Hematopoietic multipotent progenitor cell treated with erythropoietin and hydrocortisone succinate and interleukin-3 and kit ligand, for 4 days (in vitro differentiated cells): ENCODE measurements at regions not wholly inside any gene's neighbourhood (a gene's known extent, or its start where the extent isn't known, plus 50 kb on each side); places are given as distances from the start of the nearest gene placed in this dataset.
"Not testable (repeated sequence)": the region's sequence is repeated elsewhere in the genome, so short reads cannot be mapped to it uniquely, and the experiment has no call there.

Experiments used
- DNase-seq: peaks from one replicate; pipeline ENCODE4 v3.0.0-alpha.2; 2015

DNA sequence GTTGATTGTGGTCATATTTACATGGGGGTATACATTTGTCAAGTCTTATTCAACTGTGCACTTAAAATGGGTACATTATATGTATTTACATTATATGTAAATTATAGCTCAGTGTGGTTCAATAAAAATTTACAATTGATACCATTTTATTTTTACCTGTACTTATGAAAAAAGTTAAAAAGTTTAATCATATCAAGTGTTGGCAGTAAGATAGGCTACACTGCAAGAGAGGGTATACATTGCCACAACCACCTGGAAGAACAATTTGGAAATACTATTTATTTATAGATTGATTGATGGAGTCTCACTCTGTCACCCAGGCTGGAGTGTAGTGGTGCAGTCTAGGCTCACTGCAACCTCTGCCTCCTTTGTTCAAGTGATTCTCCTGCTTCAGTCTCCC lies 453.3 kb downstream of the XYLT1 start:
- no peak for DNase-seq

DNA sequence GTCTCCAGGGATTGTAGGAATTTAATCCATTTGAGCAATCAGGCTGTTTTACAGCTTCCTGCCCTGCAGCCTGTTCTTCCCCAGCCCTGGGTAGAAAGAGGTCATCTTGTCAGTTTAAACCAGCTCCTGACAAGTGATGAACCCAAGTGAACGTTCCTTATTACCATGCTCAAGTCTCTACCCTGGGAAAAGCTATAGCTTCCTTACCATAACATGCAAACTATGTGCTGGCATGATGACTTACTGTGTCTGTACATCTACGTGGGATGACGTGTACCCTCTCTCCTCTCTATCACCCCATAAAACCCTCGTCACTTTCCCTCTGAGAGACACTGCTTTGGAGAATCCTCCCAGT lies 452.2 kb downstream of the XYLT1 start:
- DNase-seq: no peak

DNA sequence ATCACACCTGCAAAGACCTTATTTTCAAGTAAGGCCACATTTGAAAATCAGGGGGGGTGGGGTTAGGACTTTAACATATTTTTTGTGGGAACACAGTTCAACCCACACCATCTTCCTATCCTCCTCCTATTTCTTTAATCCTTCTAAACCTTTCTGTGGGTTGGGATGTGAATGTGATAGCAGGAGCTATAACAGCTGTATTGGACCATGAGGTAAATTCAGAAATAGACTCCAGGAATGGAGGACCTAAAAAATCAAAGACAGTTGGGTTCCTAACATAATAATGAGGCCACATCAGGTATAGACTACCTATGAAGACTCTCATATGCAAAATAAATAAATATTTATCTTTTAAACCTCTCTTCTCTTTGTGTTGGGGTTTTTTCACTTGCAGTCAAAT lies 451.4 kb downstream of the XYLT1 start:
- no peak for DNase-seq

DNA sequence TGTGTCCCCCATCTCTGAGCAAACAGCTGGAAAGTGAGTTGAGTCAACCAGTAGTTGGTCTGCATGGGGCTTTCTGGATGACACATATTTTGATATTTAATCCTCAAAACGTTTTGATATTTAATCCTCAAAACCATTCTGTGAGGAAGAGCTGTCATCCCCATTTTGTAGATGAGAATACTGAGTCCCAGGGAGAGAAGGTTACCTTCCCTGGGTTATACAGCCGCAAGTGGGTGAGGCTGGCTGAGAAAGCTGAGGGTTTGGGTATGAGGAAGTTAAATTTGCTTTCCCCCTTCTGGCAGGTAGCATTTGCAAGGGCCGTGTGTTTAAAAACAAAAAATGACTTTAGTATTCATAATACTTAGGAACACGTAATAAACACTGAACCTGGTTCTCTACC lies 447.2 kb downstream of the XYLT1 start:
- no peak for DNase-seq

DNA sequence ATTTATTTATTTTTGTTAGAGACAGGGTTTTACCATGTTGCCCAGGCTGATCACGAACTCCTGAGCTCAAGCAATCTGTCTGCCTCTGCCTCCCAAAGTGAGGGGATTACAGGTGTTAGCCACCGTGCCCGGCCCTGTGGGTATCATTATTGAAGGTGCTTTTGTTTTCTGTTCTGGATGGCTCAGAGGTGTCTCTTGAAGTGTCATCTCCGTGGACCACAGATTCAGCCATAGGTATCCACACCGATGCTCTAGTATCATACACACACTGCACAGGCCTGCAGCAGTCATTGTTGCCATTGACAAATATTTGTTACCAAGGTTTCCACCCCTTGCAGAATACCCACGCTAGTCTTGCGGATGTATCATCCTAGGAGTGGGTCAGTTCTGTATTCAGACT lies 446.2 kb downstream of the XYLT1 start:
- DNase-seq: no peak

DNA sequence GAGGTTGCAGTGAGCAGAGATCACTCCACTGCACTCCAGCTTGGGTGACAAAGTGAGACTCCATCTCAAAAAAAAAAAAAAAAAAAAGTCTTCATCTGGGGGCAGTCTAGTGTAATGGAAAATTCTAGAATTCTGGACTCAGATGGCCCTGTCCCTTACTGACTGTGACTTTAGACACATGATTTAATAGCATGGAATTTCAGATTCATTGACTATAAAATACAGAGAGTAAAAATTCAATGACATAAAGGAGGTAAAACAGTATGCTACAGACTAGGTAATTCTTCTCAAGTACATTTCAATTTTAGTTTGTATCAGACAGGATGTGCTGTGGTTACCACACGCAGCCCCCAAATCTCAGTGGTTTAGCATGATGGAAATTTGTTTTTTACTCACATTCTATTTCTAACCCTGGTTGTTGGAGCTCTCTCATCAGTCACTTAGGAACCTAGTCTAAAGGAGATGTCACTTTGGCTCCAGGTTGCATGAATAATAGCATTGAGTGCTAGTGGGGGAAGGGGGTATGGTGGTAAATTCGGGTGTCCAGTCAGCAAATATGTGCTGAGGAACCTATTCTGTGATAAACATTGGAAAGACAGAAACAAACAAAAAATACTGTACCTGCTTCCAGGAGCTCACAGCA lies 444.0 kb downstream of the XYLT1 start:
- DNase-seq: peak; percentile 16

DNA sequence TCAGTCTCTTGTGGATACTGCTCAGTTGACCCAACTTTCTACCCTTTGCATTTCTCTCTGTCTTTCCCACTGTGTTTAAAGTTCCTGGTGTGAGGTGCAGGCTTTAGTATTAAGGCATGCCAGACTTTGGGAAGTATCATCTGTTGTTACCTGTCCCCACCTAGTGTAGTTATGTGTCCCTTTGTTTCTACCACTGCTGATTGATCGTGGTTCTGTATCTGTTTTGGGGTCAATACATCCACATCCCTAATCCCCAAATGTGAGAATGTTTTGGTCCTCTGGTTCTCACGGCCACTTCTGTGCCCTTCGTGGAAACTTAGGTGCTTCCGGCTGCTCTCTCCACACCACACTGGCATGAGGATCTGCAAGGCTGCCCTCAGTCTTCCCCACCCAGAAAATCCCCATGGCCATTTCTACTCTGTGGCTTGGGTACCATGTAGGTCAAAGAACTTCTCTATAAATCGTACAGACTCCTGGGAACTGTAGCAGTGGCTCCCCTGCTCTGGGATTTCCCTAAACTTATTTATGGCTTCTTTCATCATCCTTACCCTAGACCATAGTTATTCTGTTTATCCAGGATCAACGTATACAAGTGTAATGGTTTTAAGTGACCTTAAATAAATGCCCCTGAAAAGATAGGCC lies 443.2 kb downstream of the XYLT1 start:
- DNase-seq: no peak

DNA sequence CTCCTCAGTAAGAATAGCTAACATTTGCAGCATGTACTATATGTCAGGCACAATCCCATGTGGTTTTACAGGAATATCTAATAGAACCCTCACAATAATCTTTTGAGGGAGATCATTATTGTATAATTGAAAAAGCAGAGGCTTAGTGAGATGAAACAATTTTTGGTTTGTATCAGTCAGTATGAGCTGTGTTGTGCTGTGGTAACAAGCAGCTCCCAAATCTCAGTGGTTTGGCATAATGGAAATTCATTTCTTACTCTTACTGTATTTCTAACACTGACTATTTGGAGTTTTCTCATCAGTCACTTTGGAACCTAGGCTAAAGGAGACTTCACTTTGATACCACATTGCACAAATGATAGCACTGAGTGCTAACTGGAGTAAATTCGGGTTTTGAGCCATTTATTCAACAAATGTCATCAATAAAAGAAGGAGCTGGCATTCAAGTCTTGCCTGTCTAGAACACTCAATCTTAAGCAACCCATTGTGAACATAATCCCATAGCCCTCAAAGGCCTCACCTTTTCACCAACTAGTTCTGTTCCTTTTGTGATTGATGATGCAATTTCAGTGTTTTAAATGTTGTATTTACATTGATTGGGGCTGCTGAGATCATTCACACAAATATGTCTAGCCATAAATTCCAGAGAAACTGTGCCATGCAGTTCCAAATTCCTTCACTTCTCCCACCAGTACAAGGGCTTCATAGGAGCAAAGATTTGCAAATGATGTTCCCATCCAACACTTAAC lies 441.0 kb downstream of the XYLT1 start:
- DNase-seq: no peak

DNA sequence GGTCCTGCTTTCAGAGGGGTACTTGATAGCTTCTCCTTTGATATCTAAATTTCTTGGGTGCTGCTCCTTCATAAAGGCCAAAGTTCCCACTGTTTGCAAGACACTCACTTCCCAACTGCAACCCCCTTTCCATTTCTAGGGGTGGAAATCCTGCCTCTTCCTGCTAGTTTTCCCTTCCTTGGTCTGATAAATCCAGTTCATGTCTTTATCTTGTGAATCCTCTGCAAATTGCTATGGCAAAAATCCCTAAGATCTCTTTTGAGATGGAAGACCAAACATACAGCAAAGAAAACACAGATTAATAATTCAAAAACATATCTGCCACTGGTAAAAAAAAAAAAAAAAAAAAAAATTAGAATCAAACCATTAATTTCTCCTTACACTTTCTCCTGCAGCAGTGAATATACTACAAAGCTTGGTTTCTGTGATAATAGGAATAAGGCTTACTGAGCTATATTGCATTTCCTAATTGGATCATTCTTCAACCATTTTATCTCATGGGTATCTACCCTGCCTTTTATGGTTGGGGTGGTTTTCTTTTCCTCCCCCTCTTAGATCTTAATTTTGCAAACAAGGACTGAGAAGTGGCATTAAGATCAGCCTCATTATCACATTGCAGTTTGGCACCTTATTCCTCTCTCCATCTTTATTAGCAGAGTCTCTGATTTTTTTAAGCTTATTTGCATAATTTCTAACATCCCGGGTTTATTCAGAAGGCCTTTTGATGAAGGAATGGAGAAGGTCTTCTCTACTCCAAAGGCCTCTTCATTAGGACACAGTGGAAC lies 439.1 kb downstream of the XYLT1 start:
- no peak for DNase-seq

DNA sequence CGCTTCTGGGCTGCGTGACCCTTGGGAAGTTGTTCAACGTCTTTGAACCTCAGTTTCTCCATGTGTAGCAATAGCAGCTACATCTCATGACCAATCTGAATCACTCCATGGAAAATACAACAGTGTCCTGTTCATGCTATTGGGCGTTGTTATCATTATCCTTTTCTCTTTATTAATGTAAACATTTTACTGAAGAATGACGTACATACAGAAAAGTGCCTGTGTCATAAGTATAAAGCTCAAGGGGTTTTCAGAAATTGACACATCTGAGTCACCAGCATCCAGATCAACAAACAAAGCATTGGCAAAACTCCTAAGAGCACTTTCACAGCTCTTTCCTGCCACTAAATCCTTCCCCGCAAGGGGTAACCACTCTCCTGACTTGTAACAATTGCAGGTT lies 438.4 kb downstream of the XYLT1 start:
- no peak for DNase-seq

DNA sequence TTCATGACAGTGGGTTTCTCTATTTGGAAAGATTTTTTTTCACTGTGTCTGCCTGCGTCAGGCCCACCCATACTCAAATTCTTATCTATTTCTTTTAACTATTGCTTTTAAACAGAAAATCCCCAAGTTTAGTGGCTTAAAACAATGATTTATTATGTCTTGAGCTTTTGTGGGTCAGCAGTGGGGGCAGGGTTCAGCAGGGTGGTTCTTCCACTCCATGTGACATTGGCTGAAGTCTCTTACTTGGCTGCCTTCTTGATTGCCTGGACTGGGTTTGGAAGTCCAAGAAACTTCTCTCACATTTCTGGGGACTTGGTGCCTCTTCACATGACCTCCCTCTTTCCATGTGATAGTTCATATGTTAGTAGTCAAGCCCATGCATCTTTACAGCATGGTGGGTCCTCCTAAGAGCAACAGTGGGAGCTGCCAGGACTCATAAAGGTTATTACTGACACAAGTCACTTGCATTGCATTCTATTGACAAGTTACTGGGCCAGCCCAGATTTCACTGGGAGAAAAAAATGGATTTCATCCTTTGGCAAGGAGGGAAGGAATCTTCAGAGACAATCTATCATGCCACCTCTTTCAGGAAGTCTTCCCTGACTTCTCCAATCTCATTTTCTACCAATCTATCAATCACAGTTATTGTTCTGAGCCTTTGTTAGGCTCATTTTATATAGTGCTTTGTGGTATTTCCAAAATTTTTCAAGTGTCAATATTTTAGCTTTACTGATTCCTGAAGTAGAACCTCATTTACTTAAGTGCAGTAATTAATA lies 436.1 kb downstream of the XYLT1 start:
- DNase-seq: no peak

DNA sequence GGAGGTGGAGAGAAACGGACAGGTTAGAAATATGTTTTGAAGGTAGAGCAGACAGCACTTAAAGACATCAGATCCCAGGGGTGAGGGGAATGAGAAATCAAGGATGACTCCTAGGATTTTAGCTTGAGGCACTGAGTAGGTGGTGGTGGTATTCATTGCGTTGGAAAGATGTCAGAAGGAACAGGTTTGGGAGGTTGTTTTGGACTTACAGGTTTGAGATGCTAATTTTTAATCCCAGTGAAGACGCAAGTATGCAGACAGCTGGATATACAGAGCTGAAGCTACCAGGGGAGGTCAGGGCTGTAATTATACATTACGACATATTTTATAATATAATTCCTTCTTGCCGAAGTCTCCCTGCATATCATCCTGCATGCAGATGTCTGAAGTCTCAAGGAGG lies 433.3 kb downstream of the XYLT1 start:
- no peak for DNase-seq

DNA sequence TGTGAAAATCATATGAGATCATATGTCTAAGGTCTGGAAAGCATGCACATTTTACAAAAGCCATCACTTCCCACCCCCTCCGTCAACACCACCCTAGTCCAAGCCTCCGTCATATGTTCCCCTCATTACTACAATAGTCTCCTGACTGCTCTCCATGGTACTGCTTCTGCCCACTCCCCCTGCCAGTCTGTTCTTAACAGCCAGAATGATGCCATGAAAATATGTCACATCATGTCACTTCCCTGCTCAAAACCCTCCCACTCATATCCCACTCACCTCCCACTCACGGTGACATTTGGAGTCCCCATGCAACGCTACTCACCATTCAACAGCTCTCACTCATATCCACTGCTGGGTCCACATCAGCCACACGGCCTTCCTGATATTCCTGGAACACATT lies 432.3 kb downstream of the XYLT1 start:
- peak; percentile 11 for DNase-seq

DNA sequence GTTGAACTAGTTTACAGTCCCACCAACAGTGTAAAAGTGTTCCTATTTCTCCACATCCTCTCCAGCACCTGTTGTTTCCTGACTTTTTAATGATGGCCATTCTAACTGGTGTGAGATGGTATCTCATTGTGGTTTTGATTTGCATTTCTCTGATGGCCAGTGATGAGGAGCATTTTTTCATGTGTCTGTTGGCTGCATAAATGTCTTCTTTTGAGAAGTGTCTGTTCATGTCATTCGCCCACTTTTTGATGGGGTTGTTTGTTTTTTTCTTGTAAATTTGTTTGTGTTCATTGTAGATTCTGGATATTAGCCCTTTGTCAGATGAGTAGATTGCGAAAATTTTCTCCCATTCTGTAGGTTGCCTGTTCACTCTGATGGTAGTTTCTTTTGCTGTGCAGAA lies 421.7 kb downstream of the XYLT1 start:
- not testable (repeated sequence) for DNase-seq

DNA sequence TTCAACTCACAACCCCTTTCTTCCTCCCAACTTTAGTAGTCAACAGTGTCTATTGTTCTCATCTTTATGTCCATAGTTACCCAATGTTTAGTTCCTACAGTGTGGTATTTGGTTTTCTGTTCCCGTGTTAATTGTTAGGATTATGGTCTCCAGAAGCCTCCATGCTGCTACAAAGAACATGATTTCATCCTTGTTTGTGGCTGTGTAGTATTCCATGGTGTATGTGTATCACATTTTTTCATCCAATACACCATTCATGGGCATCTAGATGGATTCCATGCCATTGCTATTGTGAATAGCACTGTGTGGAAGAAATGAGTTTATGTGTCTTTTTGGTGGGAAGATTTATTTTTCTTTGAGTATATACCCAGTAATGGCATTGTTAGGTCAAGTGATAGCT lies 420.3 kb downstream of the XYLT1 start:
- no peak for DNase-seq
